Muscle of back (tissue), 3 donors: ENCODE measurements at regions not wholly inside any gene's neighbourhood (a gene's known extent, or its start where the extent isn't known, plus 50 kb on each side); places are given as distances from the start of the nearest gene placed in this dataset.
"Not testable (repeated sequence)": the region's sequence is repeated elsewhere in the genome, so short reads cannot be mapped to it uniquely, and the experiment has no call there.

Source experiments
- DNase-seq, 3 donors: peaks; one replicate each; pipeline versions ENCODE4 v3.0.0 to v3.0.0-alpha.2; 2013

DNA sequence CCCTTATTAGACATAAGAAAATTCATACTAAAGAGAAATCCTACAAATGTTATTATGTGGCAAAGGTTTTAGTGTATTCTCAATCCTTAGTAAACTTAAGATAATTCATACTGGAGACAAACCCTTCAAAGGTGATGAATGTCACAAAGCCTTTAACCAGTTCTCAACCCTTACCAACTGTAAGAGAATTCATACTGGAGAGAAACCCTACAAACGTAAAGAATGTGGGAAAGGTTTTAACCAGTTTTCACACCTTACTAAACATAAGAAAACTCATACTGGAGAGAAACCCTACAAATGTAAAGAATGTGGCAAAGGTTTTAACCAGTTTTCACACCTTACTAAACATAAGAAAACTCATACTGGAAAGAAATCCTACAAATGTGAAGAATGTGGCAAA lies 93.2 kb downstream of the ZNF680 start:
- DNase-seq, result no peak

DNA sequence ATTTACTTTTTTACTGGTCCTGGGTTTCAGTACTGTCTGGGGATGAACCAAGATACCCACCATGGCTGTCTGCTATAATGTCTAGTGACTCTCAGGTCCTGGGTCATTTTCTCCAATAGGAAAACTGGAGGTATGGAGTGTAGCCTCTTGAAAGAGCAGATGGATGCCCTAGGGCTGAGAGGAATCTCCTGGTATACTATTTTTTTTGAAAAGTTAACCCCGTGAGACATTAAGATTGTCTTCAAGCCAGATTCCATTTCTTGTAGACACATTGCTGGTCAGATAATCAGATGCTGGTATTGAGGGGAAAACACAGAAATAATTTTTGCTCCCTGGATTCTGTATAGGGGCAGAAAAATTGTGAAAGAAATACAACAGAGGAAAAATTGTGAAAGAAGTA lies 97.3 kb downstream of the ZNF680 start:
- no peak for DNase-seq

DNA sequence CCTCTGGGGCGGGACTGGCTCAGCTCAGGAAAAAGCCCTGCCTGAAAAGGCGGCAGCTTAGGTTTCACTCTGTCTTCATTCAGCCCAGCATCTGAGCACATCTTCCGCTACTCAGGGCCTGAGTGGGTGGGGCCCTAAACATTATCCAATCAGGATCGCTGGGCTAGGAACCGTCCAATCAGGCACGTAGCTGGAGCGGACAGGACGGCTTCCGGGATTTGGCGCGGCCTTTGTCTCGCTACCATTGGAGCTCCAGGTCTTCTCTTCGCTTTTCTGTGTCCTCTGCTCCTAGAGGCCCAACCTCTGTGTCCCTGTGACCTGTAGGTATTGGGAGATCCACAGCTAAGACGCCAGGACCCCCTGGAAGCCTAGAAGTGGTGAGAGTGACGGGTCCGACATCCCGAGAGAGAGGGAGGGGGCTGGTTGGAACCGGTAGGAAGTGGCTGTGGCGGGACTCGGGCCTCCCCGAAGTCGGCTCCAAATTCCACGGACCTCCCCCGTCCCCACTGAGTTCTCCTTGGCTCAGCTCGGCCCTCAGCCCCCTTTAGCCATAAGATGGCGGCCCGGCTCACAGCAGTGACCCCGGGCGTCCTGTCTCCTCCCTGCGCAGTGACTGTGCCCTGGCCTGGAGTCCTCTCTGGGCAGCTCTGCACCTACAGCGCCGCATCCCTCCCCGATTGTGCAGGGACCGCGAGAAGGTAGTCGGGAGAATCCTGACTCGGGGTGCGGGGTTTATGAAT lies 99.1 kb downstream of the ZNF680 start:
- DNase-seq, result peak; percentile 7 to 46 (median 20)

DNA sequence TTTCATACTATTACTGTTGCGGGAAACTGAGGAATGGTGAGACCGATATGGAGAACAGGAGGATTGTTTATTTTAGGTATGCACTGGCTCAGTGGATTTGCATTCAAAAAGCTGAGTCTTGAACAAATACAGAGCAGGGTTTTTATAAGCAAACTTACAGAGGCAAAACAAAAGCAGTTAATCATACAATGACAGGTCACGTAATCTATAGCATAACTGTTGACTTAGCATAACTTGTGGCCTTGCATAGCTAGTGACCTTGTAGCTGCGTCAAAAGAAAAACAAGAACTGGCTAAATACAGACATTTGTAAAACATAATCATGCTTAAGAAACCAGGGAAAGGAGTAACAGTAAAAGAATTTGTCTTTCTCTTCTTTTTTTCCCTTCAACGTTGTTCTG lies 103.0 kb downstream of the ZNF680 start:
- DNase-seq, result not testable (repeated sequence)

- no peak for DNase-seq
Observed at GRCh38 chr7:64433590-64433989, 119.8 kb downstream of the ZNF736 start.

- DNase-seq, result no peak
Observed at GRCh38 chr7:64431838-64432237, 118.1 kb downstream of the ZNF736 start.

DNA sequence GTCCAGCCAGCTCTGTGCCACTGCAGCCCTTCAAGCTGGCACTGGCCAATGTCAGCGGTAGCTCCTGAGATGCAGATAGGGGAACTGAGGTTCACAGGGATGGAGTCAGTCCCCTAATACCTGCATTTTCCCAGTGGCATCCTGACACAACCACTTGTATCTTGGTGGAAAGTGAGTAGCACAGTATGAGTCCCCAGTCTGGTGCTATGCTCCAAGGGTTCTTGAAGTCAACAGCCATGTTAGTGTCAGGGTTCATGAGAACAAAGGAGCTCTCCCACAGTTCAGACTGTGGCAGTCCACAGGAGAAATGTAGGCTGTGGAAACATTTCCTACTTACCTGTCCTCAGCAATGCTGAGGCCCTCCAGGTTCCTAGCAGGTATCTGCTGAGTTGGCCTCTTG lies 115.5 kb downstream of the ZNF736 start:
- no peak for DNase-seq

DNA sequence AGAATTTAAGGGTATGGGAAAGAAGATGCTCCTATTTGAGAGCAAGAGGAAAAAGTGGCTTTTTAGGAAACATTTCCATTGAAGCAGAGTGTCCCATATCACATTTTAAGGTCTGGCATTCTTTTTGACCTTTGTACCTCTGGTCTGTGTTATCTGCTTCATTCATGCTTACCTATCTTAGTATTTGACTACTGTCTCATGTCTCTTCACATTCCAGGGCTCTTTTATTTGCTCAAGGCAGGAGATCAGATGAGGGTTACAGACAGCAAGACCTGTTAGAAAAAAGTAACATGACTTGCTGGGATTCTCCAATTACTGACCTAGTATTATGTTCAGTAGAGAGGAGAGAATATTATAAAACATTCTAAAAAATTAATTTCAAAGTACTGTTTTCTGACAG lies 111.7 kb downstream of the ZNF736 start:
- DNase-seq, result not testable (repeated sequence)

DNA sequence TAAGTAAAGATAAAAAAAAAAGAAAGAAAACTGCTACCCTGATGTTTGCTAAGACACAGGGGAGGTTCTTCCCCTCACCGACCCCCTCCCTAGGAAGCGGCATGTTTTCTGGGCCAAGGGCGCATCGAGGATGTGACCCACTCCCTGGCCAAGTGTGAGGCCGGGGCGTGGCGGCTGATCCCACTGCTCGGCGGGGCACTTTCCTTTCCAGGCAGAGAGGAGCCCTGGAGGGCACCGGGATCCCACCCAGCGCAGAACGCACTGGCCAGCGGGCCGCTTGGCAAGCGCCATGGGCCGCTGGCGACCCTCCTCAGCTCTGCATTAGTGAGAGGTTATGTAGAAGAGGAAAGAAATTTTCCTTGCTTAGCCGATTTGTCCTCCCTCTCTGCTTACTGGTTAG lies 93.4 kb downstream of the ZNF736 start:
- DNase-seq, result no peak
